D721Med (cell line): ENCODE measurements at regions not wholly inside any gene's neighbourhood (a gene's known extent, or its start where the extent isn't known, plus 50 kb on each side); places are given as distances from the start of the nearest gene placed in this dataset.
"Not testable (repeated sequence)": the region's sequence is repeated elsewhere in the genome, so short reads cannot be mapped to it uniquely, and the experiment has no call there.

Experiments
- DNase-seq: peaks from one replicate; pipeline ENCODE4 v3.0.0; 2011; ENCODE audit warnings: low spot score; ENCODE audit not compliant: insufficient read length
- FAIRE-seq: peaks from 2 replicates; lab custom pipeline; 2011; peaks lifted over from hg19 to GRCh38; lab: Jason Lieb, UNC
- TF ChIP-seq, protein P1 (sequence below): IDR thresholded peaks from 2 replicates; pipeline ENCODE4 v1.5.1; 2012; ENCODE audit warnings: mild to moderate bottlenecking, control low read depth; ENCODE audit not compliant: insufficient read depth; ENCODE audit errors: missing control alignments

DNA sequence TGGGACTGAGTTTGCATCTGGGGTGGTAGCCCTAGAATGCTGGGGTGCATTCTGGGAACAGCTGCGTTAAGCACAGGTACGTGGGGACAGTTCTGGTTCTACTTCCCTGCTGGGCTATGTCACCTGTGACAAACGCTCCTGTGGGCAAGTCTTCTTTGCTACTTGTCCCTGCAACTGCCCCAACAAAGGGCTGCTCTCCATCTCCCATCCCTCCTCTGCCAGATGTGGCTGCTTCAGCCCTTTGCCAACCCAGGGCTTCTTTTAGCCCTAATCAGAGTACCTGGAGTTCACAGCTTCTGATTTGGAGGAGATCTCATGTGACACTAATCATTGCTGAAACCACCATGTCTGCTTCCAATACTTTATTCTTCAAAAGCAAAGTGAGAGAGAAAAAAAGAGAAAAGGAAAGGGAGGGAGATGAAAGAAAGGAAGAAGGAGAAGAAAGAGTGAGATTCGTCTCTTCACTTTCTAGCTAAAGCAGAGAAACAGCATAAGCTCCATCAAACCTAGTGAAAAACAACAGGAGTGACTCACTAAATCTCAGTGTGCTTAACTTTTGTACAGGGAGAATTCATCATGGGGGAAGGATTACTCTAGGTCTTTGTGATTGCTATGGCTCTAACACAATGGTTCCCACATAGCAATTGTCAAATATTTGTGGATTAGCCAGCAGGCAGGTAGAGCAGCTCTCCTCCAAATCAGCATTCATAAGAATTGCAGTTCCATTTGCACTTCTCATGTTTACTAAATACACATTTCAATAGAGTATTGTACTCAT lies 174.8 kb downstream of the LRIG3 start:
- DNase-seq (no peak), FAIRE-seq (no peak)
- TF ChIP-seq, protein P1, sequence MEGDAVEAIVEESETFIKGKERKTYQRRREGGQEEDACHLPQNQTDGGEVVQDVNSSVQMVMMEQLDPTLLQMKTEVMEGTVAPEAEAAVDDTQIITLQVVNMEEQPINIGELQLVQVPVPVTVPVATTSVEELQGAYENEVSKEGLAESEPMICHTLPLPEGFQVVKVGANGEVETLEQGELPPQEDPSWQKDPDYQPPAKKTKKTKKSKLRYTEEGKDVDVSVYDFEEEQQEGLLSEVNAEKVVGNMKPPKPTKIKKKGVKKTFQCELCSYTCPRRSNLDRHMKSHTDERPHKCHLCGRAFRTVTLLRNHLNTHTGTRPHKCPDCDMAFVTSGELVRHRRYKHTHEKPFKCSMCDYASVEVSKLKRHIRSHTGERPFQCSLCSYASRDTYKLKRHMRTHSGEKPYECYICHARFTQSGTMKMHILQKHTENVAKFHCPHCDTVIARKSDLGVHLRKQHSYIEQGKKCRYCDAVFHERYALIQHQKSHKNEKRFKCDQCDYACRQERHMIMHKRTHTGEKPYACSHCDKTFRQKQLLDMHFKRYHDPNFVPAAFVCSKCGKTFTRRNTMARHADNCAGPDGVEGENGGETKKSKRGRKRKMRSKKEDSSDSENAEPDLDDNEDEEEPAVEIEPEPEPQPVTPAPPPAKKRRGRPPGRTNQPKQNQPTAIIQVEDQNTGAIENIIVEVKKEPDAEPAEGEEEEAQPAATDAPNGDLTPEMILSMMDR: no peak

DNA sequence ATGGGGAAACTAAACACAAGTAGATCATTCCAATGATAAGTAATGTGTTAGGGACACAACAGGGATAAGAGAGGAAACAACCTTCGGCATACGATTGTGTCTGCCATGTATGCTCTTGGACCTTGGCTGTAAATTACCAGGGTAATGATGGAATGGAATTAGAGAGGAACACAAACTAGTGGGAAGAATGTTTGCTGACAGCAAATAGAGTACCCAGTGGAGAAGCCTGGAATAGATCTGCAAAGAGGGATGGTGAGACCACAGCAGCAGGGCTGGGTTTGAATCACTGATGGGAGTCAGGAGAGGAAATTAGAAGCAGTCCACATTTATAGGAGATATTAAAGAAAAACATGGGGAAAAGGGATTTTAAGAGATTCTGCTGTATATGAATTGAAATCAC lies 172.8 kb downstream of the LRIG3 start:
- FAIRE-seq (no peak), DNase-seq (no peak)
- TF ChIP-seq, protein P1: no peak

DNA sequence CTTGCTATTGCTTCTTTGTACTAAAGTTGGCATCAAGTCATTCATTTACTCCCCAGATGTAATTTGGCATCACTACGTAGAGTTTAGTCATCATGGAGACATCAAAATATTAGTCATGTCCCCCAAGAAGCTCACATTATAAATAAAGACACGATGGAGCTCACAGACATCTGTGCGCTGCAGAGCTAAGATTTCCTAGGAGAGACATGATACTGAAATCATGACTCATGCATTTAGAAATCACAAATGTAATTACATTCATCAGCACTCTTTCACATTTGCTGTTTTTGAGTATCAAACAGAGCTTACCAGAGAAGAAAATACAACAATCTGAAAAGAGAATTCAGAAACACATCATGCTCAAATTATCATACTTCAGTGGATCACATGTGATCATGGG lies 169.8 kb downstream of the LRIG3 start:
- no peak for FAIRE-seq
- TF ChIP-seq, protein P1: no peak
- DNase-seq: no peak

DNA sequence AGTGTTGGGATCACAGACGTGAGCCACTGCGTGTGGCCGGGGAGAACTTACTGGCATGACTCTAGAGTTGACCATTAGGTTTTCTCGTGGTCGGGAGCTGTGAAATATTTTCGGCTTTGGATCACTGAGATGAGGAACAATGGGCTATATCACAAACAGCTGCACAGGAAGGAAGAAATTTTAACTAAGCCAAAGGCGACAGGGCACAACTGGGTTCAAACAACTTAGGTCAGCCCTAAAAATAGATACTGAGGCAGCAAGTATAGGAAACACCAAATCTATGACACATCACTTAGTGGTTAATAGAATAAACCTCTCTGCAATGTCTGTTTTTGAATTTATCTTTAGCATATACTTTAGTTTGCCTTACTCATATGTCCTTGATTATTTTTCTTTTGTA lies 162.9 kb downstream of the LRIG3 start:
- no peak for DNase-seq
- TF ChIP-seq, protein P1: no peak
- FAIRE-seq: no peak

DNA sequence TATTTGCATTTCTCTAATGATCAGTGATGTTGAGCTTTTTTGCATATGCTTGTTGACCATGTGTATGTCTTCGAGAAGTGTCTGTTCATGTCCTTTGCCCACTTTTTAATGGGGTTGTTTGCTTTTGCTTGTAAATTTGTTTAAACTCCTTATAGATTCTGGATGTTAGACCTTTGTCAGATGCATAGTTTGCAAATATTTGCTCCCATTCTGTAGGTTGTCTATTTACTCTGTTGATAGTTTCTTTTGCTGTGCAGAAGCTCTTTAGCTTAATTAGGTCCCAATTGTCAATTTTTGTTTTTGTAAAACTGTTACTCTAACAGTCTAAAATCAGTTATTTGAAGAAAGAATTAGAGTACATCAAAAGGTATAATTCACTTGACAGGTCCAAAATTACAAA lies 160.6 kb downstream of the LRIG3 start:
- not testable (repeated sequence) for FAIRE-seq, DNase-seq

DNA sequence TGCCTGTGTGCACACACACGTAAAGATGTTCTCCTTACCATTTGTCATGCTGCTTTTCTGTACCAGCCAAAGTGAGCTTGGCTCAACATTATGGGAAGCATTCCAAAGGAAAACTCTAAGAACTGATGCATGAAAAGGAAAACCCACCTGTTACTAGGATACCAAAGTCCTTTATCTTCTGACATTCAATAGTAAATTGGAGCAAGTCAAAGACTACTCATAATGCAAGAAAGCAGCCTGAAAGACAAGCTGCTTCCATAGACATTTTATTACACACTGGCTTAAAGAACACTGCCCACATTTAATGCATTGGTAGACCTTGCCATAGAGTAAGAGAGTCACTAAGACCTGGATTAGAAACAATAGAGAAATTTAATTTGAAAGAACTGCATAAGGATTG lies 159.0 kb downstream of the LRIG3 start:
- TF ChIP-seq, protein P1: no peak
- no peak for DNase-seq
- FAIRE-seq: no peak

DNA sequence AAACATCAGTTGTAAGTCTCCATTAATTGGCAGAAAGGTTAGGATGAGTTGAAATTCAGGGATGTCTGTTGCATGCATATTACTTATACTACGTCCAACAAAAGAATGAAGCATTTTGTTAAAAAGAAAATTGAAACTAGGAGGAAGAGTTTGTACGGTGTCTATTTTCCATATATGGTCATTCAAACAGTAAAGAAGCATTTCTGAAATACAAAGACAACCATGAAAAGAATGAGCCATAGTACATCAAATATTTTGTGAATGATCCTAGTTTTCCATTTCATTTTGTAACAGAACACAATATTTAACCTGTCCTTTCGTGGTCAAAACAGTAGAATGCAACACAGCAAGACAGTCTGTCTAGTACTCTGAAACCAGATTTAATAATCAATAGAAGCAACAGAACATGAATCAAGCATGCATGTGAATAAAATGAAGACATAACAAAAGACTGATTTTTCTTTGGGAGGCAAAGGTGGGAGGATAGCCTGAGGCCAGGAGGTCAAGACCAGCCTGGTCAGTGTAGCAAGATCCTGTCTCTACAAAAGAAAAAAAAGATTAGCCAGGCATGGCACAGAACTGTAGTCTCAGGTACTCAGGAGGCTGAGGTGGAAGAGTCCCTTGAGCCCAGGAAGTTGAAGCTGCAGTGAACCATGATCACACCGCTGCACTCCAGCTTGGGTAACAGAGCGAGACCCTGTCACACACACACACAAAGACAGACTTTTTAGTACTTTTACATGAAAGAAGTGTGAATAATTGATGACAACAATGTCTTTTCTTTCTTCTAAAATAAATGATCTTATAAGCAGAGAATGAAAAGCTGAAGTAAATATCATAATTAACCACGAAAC lies 156.0 kb downstream of the LRIG3 start:
- TF ChIP-seq, protein P1: no peak
- no peak for FAIRE-seq
- no peak for DNase-seq
